ENCODE measurements at regions not wholly inside any gene's neighbourhood (a gene's known extent, or its start where the extent isn't known, plus 50 kb on each side); places are given as distances from the start of the nearest gene placed in this dataset.

GRCh38 chr1:73766786-73767348 is 431.1 kb downstream of the LRRIQ3 start:
- Histone ChIP-seq H3K4me1 (ENCODE audit: insufficient read depth, low read length) (no peaks in the 10 kb centered on the region), H3K27me3 (ENCODE audit: insufficient read depth, low read length, poor library complexity) (no peaks in the 10 kb centered on the region), H3K4me3 (ENCODE audit: low read depth in 1 of 2, low read length in 2 of 2) (no peak overlapping the region), H3K9ac (ENCODE audit: low read depth, low read length) (no peak overlapping the region), H3K36me3 (ENCODE audit: insufficient read depth, low read length) (no peaks in the 10 kb centered on the region), H3K9me3 (ENCODE audit: insufficient read depth, low read length, severe bottlenecking) (peaks cover 4% of the 10 kb centered on the region), H3K79me2 (ENCODE audit: insufficient read depth, low read length) (no peaks in the 10 kb centered on the region), H3K27ac (ENCODE audit: low read length) (no peak overlapping the region), H3K4me2 (ENCODE audit: insufficient read depth, low read length) (no peak overlapping the region), H2AFZ (ENCODE audit: low read depth, low read length) (no peak overlapping the region), H4K20me1 (ENCODE audit: insufficient read depth, low read length) (no peaks in the 10 kb centered on the region)
- DNase-seq (no peak), ATAC-seq (ENCODE audit: insufficient read depth, low read depth) (no peak)
- TF ChIP-seq CTCF (IDR thresholded peaks at IDR 0.05; ENCODE audit: borderline replicate concordance, extremely low read depth, low read length, poor library complexity, severe bottlenecking) (no peak), EZH2 (IDR thresholded peaks at IDR 0.05; ENCODE audit: borderline replicate concordance, low read depth, low read length, severe bottlenecking) (no peak)

- no peak overlapping the region for H3K27ac ChIP-seq (ENCODE audit: low read length)
- H3K4me3 ChIP-seq (ENCODE audit: low read depth in 1 of 2, low read length in 2 of 2): no peak overlapping the region
- H3K79me2 ChIP-seq (ENCODE audit: insufficient read depth, low read length): no peaks in the 10 kb centered on the region
- H3K27me3 ChIP-seq (ENCODE audit: insufficient read depth, low read length, poor library complexity): no peaks in the 10 kb centered on the region
- H3K4me1 ChIP-seq (ENCODE audit: insufficient read depth, low read length): no peaks in the 10 kb centered on the region
- TF ChIP-seq CTCF (IDR thresholded peaks at IDR 0.05; ENCODE audit: borderline replicate concordance, extremely low read depth, low read length, poor library complexity, severe bottlenecking) (no peak), EZH2 (IDR thresholded peaks at IDR 0.05; ENCODE audit: borderline replicate concordance, low read depth, low read length, severe bottlenecking) (no peak)
- H3K9me3 ChIP-seq (ENCODE audit: insufficient read depth, low read length, severe bottlenecking): peaks cover 3% of the 10 kb centered on the region
- no peak overlapping the region for H3K4me2 ChIP-seq (ENCODE audit: insufficient read depth, low read length)
- H4K20me1 ChIP-seq (ENCODE audit: insufficient read depth, low read length): no peaks in the 10 kb centered on the region
- no peaks in the 10 kb centered on the region for H3K36me3 ChIP-seq (ENCODE audit: insufficient read depth, low read length)
- no peak overlapping the region for H2AFZ ChIP-seq (ENCODE audit: low read depth, low read length)
- ATAC-seq (ENCODE audit: insufficient read depth, low read depth): no peak
- no peak for DNase-seq
- no peak overlapping the region for H3K9ac ChIP-seq (ENCODE audit: low read depth, low read length)
These were observed 432.3 kb downstream of the LRRIQ3 start for GRCh38 chr1:73765551-73766233.

GRCh38 chr1:73761559-73761958 is 436.4 kb downstream of the LRRIQ3 start:
- ATAC-seq (ENCODE audit: insufficient read depth, low read depth) (no peak), DNase-seq (no peak)
- Histone ChIP-seq H4K20me1 (ENCODE audit: insufficient read depth, low read length) (no peaks in the 10 kb centered on the region), H3K36me3 (ENCODE audit: insufficient read depth, low read length) (no peaks in the 10 kb centered on the region), H3K27me3 (ENCODE audit: insufficient read depth, low read length, poor library complexity) (no peaks in the 10 kb centered on the region), H3K27ac (ENCODE audit: low read length) (no peak overlapping the region), H3K9ac (ENCODE audit: low read depth, low read length) (no peak overlapping the region), H3K4me1 (ENCODE audit: insufficient read depth, low read length) (no peaks in the 10 kb centered on the region), H3K9me3 (ENCODE audit: insufficient read depth, low read length, severe bottlenecking) (no peaks in the 10 kb centered on the region), H3K4me3 (ENCODE audit: low read depth in 1 of 2, low read length in 2 of 2) (no peak overlapping the region), H2AFZ (ENCODE audit: low read depth, low read length) (no peak overlapping the region), H3K79me2 (ENCODE audit: insufficient read depth, low read length) (no peaks in the 10 kb centered on the region), H3K4me2 (ENCODE audit: insufficient read depth, low read length) (no peak overlapping the region)
- TF ChIP-seq EZH2 (IDR thresholded peaks at IDR 0.05; ENCODE audit: borderline replicate concordance, low read depth, low read length, severe bottlenecking) (no peak), CTCF (IDR thresholded peaks at IDR 0.05; ENCODE audit: borderline replicate concordance, extremely low read depth, low read length, poor library complexity, severe bottlenecking) (no peak)
